ENCODE measurements at regions not wholly inside any gene's neighbourhood (a gene's known extent, or its start where the extent isn't known, plus 50 kb on each side); places are given as distances from the start of the nearest gene placed in this dataset.

GRCh38 chr10:100622946-100623345 lies 87.2 kb downstream of the HIF1AN start:
- Histone ChIP-seq H3K27ac (ENCODE audit: low read depth, low read length) (no peak overlapping the region), H3K4me3 (ENCODE audit: low read depth in 1 of 2, low read length in 2 of 2) (no peak overlapping the region), H3K27me3 (ENCODE audit: control insufficient read depth in 1 of 2, insufficient read depth in 2 of 2, low read length in 2 of 2) (peaks cover 42 to 59% of the 10 kb centered on the region in 2 donors), H3K4me1 (ENCODE audit: control insufficient read depth in 1 of 2, insufficient read depth in 2 of 2, low read length in 2 of 2) (no peaks in the 10 kb centered on the region), H3K9ac (ENCODE audit: low read depth in 1 of 2, low read length in 2 of 2) (no peak overlapping the region), H3K9me3 (ENCODE audit: control insufficient read depth in 1 of 2, low read length in 2 of 2) (no peaks in the 10 kb centered on the region), H3K36me3 (ENCODE audit: control insufficient read depth in 1 of 2, insufficient read depth in 2 of 2, low read length in 2 of 2) (no peaks in the 10 kb centered on the region)

GRCh38 chr10:100623521-100624230 lies 87.9 kb downstream of the HIF1AN start:
- no peak overlapping the region for H3K4me3 ChIP-seq (ENCODE audit: low read depth in 1 of 2, low read length in 2 of 2)
- no peaks in the 10 kb centered on the region for H3K4me1 ChIP-seq (ENCODE audit: control insufficient read depth in 1 of 2, insufficient read depth in 2 of 2, low read length in 2 of 2)
- H3K9me3 ChIP-seq (ENCODE audit: control insufficient read depth in 1 of 2, low read length in 2 of 2), result no peaks in the 10 kb centered on the region
- no peaks in the 10 kb centered on the region for H3K36me3 ChIP-seq (ENCODE audit: control insufficient read depth in 1 of 2, insufficient read depth in 2 of 2, low read length in 2 of 2)
- H3K9ac ChIP-seq (ENCODE audit: low read depth in 1 of 2, low read length in 2 of 2), result no peak overlapping the region
- peaks cover 41 to 57% of the 10 kb centered on the region in 2 donors for H3K27me3 ChIP-seq (ENCODE audit: control insufficient read depth in 1 of 2, insufficient read depth in 2 of 2, low read length in 2 of 2)
- H3K27ac ChIP-seq (ENCODE audit: low read depth, low read length), result no peak overlapping the region

GRCh38 chr10:100624298-100624697 lies 88.6 kb downstream of the HIF1AN start:
- Histone ChIP-seq H3K4me1 (ENCODE audit: control insufficient read depth in 1 of 2, insufficient read depth in 2 of 2, low read length in 2 of 2) (no peaks in the 10 kb centered on the region), H3K4me3 (ENCODE audit: low read depth in 1 of 2, low read length in 2 of 2) (no peak overlapping the region), H3K27ac (ENCODE audit: low read depth, low read length) (no peak overlapping the region), H3K9me3 (ENCODE audit: control insufficient read depth in 1 of 2, low read length in 2 of 2) (no peaks in the 10 kb centered on the region), H3K36me3 (ENCODE audit: control insufficient read depth in 1 of 2, insufficient read depth in 2 of 2, low read length in 2 of 2) (no peaks in the 10 kb centered on the region), H3K27me3 (ENCODE audit: control insufficient read depth in 1 of 2, insufficient read depth in 2 of 2, low read length in 2 of 2) (peaks cover 35 to 51% of the 10 kb centered on the region in 2 donors), H3K9ac (ENCODE audit: low read depth in 1 of 2, low read length in 2 of 2) (no peak overlapping the region)

GRCh38 chr10:100625816-100626215 lies 90.1 kb downstream of the HIF1AN start:
- Histone ChIP-seq H3K4me3 (ENCODE audit: low read depth in 1 of 2, low read length in 2 of 2) (no peak overlapping the region), H3K36me3 (ENCODE audit: control insufficient read depth in 1 of 2, insufficient read depth in 2 of 2, low read length in 2 of 2) (no peaks in the 10 kb centered on the region), H3K9me3 (ENCODE audit: control insufficient read depth in 1 of 2, low read length in 2 of 2) (no peaks in the 10 kb centered on the region), H3K27me3 (ENCODE audit: control insufficient read depth in 1 of 2, insufficient read depth in 2 of 2, low read length in 2 of 2) (peaks cover 22 to 37% of the 10 kb centered on the region in 2 donors), H3K27ac (ENCODE audit: low read depth, low read length) (no peak overlapping the region), H3K9ac (ENCODE audit: low read depth in 1 of 2, low read length in 2 of 2) (no peak overlapping the region), H3K4me1 (ENCODE audit: control insufficient read depth in 1 of 2, insufficient read depth in 2 of 2, low read length in 2 of 2) (no peaks in the 10 kb centered on the region)

- no peaks in the 10 kb centered on the region for H3K4me1 ChIP-seq (ENCODE audit: control insufficient read depth in 1 of 2, insufficient read depth in 2 of 2, low read length in 2 of 2)
- H3K27me3 ChIP-seq (ENCODE audit: control insufficient read depth in 1 of 2, insufficient read depth in 2 of 2, low read length in 2 of 2), result peaks cover 15 to 25% of the 10 kb centered on the region in 2 donors
- H3K9ac ChIP-seq (ENCODE audit: low read depth in 1 of 2, low read length in 2 of 2), result no peak overlapping the region
- H3K9me3 ChIP-seq (ENCODE audit: control insufficient read depth in 1 of 2, low read length in 2 of 2), result no peaks in the 10 kb centered on the region
- no peak overlapping the region for H3K27ac ChIP-seq (ENCODE audit: low read depth, low read length)
- H3K36me3 ChIP-seq (ENCODE audit: control insufficient read depth in 1 of 2, insufficient read depth in 2 of 2, low read length in 2 of 2), result no peaks in the 10 kb centered on the region
- H3K4me3 ChIP-seq (ENCODE audit: low read depth in 1 of 2, low read length in 2 of 2), result no peak overlapping the region
These were observed 92.3 kb downstream of the HIF1AN start for GRCh38 chr10:100628061-100628460.

- Histone ChIP-seq H3K4me1 (ENCODE audit: control insufficient read depth in 1 of 2, insufficient read depth in 2 of 2, low read length in 2 of 2) (no peaks in the 10 kb centered on the region), H3K36me3 (ENCODE audit: control insufficient read depth in 1 of 2, insufficient read depth in 2 of 2, low read length in 2 of 2) (no peaks in the 10 kb centered on the region), H3K9me3 (ENCODE audit: control insufficient read depth in 1 of 2, low read length in 2 of 2) (no peaks in the 10 kb centered on the region), H3K27me3 (ENCODE audit: control insufficient read depth in 1 of 2, insufficient read depth in 2 of 2, low read length in 2 of 2) (peaks cover 12 to 14% of the 10 kb centered on the region in 2 donors), H3K4me3 (ENCODE audit: low read depth in 1 of 2, low read length in 2 of 2) (no peak overlapping the region), H3K9ac (ENCODE audit: low read depth in 1 of 2, low read length in 2 of 2) (no peak overlapping the region), H3K27ac (ENCODE audit: low read depth, low read length) (no peak overlapping the region)
These were observed 95.4 kb downstream of the HIF1AN start for GRCh38 chr10:100631192-100631591.

- Histone ChIP-seq H3K9me3 (ENCODE audit: control insufficient read depth in 1 of 2, low read length in 2 of 2) (no peaks in the 10 kb centered on the region), H3K4me3 (ENCODE audit: low read depth in 1 of 2, low read length in 2 of 2) (no peak overlapping the region), H3K27me3 (ENCODE audit: control insufficient read depth in 1 of 2, insufficient read depth in 2 of 2, low read length in 2 of 2) (peaks cover 11 to 12% of the 10 kb centered on the region in 2 donors), H3K4me1 (ENCODE audit: control insufficient read depth in 1 of 2, insufficient read depth in 2 of 2, low read length in 2 of 2) (no peaks in the 10 kb centered on the region), H3K36me3 (ENCODE audit: control insufficient read depth in 1 of 2, insufficient read depth in 2 of 2, low read length in 2 of 2) (no peaks in the 10 kb centered on the region), H3K9ac (ENCODE audit: low read depth in 1 of 2, low read length in 2 of 2) (no peak overlapping the region), H3K27ac (ENCODE audit: low read depth, low read length) (no peak overlapping the region)
These were observed 96.3 kb downstream of the HIF1AN start for GRCh38 chr10:100632027-100632426.

- no peak overlapping the region for H3K4me3 ChIP-seq (ENCODE audit: low read depth in 1 of 2, low read length in 2 of 2)
- H3K4me1 ChIP-seq (ENCODE audit: control insufficient read depth in 1 of 2, insufficient read depth in 2 of 2, low read length in 2 of 2), result no peaks in the 10 kb centered on the region
- H3K27ac ChIP-seq (ENCODE audit: low read depth, low read length), result no peak overlapping the region
- H3K9me3 ChIP-seq (ENCODE audit: control insufficient read depth in 1 of 2, low read length in 2 of 2), result no peaks in the 10 kb centered on the region
- H3K9ac ChIP-seq (ENCODE audit: low read depth in 1 of 2, low read length in 2 of 2), result no peak overlapping the region
- H3K27me3 ChIP-seq (ENCODE audit: control insufficient read depth in 1 of 2, insufficient read depth in 2 of 2, low read length in 2 of 2), result peaks cover 18 to 22% of the 10 kb centered on the region in 2 donors
- no peaks in the 10 kb centered on the region for H3K36me3 ChIP-seq (ENCODE audit: control insufficient read depth in 1 of 2, insufficient read depth in 2 of 2, low read length in 2 of 2)
These were observed 98.3 kb downstream of the HIF1AN start for GRCh38 chr10:100634034-100634433.

GRCh38 chr10:100636848-100637553 lies 101.3 kb downstream of the HIF1AN start:
- Histone ChIP-seq H3K27me3 (ENCODE audit: control insufficient read depth in 1 of 2, insufficient read depth in 2 of 2, low read length in 2 of 2) (peaks cover 23 to 35% of the 10 kb centered on the region in 2 donors), H3K27ac (ENCODE audit: low read depth, low read length) (no peak overlapping the region)

GRCh38 chr10:100637785-100638184 lies 102.0 kb downstream of the HIF1AN start:
- H3K36me3 ChIP-seq (ENCODE audit: control insufficient read depth in 1 of 2, insufficient read depth in 2 of 2, low read length in 2 of 2), result no peaks in the 10 kb centered on the region
- H3K9me3 ChIP-seq (ENCODE audit: control insufficient read depth in 1 of 2, low read length in 2 of 2), result no peaks in the 10 kb centered on the region
- H3K9ac ChIP-seq (ENCODE audit: low read depth in 1 of 2, low read length in 2 of 2), result no peak overlapping the region
- no peaks in the 10 kb centered on the region for H3K4me1 ChIP-seq (ENCODE audit: control insufficient read depth in 1 of 2, insufficient read depth in 2 of 2, low read length in 2 of 2)
- no peak overlapping the region for H3K4me3 ChIP-seq (ENCODE audit: low read depth in 1 of 2, low read length in 2 of 2)
- no peak overlapping the region for H3K27ac ChIP-seq (ENCODE audit: low read depth, low read length)
- H3K27me3 ChIP-seq (ENCODE audit: control insufficient read depth in 1 of 2, insufficient read depth in 2 of 2, low read length in 2 of 2), result peaks cover 22 to 43% of the 10 kb centered on the region in 2 donors

More at GRCh38 chr10:100636848-100637553, 101.3 kb downstream of the HIF1AN start:
- Histone ChIP-seq H3K4me3 (ENCODE audit: low read depth in 1 of 2, low read length in 2 of 2) (no peak overlapping the region), H3K9me3 (ENCODE audit: control insufficient read depth in 1 of 2, low read length in 2 of 2) (no peaks in the 10 kb centered on the region), H3K9ac (ENCODE audit: low read depth in 1 of 2, low read length in 2 of 2) (no peak overlapping the region), H3K4me1 (ENCODE audit: control insufficient read depth in 1 of 2, insufficient read depth in 2 of 2, low read length in 2 of 2) (no peaks in the 10 kb centered on the region), H3K36me3 (ENCODE audit: control insufficient read depth in 1 of 2, insufficient read depth in 2 of 2, low read length in 2 of 2) (no peaks in the 10 kb centered on the region)
